Astrocyte (in vitro differentiated cells and primary cell): ENCODE measurements at regions not wholly inside any gene's neighbourhood (a gene's known extent, or its start where the extent isn't known, plus 50 kb on each side); places are given as distances from the start of the nearest gene placed in this dataset.

Experiments used
- EZH2 ChIP-seq: IDR thresholded peaks from 2 replicates; pipeline ENCODE4 v1.6.1; 2012; ENCODE audit warnings: mild to moderate bottlenecking, low read length, inconsistent platforms; ENCODE audit not compliant: insufficient read depth
- TF ChIP-seq, protein P1 (sequence below): IDR thresholded peaks from 2 replicates; pipeline ENCODE4 v1.5.1; 2011; ENCODE audit warnings: low read depth, mild to moderate bottlenecking, inconsistent platforms, low read length, moderate library complexity; ENCODE audit not compliant: insufficient read depth

DNA sequence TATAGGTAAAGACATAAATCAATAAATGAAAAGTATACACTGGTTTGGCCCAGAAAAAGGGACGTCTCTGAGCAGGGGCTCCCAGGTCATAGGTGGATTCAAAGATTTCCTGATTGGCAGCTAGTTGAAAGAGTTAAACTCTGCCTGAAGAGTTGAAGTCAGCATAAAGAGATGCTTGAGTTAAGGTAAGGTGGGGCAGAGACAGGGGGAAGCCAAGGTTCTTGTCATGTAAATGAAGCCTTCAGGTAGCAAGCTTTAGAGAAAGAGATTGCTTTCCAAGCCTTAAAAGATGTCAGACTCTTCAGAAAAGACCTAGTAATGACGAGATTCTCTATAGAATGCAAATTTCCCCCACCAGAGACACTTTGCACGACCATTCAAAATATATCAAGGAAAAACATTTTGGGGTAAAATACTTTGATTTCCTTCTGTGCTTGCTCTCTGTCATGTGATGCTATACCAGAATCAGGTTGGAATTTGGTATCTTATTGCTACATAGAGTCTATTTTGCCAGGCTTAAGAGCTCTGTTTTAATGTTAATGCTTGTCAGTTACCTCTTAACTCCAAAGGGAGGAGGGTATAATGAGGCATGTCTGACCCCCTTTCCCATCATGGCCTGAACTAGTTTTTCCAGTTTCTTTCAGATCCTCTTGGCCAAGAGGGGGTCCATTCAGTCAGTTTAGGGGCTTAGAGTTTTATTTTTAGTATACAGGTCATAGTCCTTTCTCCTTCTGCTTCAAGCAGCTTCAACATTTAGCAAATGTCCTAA, 429.6 kb downstream of the ADRA2A start:
- no peak for TF ChIP-seq EZH2
- TF ChIP-seq, protein P1, sequence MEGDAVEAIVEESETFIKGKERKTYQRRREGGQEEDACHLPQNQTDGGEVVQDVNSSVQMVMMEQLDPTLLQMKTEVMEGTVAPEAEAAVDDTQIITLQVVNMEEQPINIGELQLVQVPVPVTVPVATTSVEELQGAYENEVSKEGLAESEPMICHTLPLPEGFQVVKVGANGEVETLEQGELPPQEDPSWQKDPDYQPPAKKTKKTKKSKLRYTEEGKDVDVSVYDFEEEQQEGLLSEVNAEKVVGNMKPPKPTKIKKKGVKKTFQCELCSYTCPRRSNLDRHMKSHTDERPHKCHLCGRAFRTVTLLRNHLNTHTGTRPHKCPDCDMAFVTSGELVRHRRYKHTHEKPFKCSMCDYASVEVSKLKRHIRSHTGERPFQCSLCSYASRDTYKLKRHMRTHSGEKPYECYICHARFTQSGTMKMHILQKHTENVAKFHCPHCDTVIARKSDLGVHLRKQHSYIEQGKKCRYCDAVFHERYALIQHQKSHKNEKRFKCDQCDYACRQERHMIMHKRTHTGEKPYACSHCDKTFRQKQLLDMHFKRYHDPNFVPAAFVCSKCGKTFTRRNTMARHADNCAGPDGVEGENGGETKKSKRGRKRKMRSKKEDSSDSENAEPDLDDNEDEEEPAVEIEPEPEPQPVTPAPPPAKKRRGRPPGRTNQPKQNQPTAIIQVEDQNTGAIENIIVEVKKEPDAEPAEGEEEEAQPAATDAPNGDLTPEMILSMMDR = no peak
